SK-N-MC (cell line): ENCODE measurements at regions not wholly inside any gene's neighbourhood (a gene's known extent, or its start where the extent isn't known, plus 50 kb on each side); places are given as distances from the start of the nearest gene placed in this dataset.
"Not testable (repeated sequence)": the region's sequence is repeated elsewhere in the genome, so short reads cannot be mapped to it uniquely, and the experiment has no call there.

Source experiments
- DNase-seq: peaks from one replicate; pipeline ENCODE4 v3.0.0-alpha.2; 2011; ENCODE audit warnings: low read depth, low spot score
- H3K27ac ChIP-seq: fragments of 200-600 bp; sonication (generic); 2 replicates; pipeline ENCODE4 v1.5.1; 2016; ENCODE audit warnings: mixed run types
- H3K36me3 ChIP-seq: fragments of 200-600 bp; sonication (generic); 2 replicates; pipeline ENCODE4 v1.6.1; 2017; ENCODE audit warnings: antibody characterized with exemption, low read length, mixed read lengths; ENCODE audit not compliant: insufficient read depth
- H3K4me3 ChIP-seq: fragments of 200-600 bp; sonication (generic); 2 replicates; pipeline ENCODE4 v1.5.1; 2016
- H3K9ac ChIP-seq: fragments of 200-600 bp; sonication (generic); 2 replicates; pipeline ENCODE4 v1.8.0; 2017; ENCODE audit warnings: mixed run types, mixed read lengths; ENCODE audit not compliant: insufficient read length
- H3K9me3 ChIP-seq: fragments of 200-600 bp; sonication (generic); 2 replicates; pipeline ENCODE4 v1.6.1; 2017; ENCODE audit warnings: low read depth, mild to moderate bottlenecking, antibody characterized with exemption, low read length, moderate library complexity, mixed read lengths
- EZH2 ChIP-seq: fragments of 200-600 bp; sonication (generic); IDR thresholded peaks from one replicate; pipeline ENCODE4 v1.6.1; 2017; ENCODE audit warnings: antibody characterized with exemption
- FOXP2 ChIP-seq: optimal IDR thresholded peaks from 2 replicates; pipeline ENCODE3; 2011; ENCODE audit warnings: mild to moderate bottlenecking, moderate library complexity; ENCODE audit not compliant: insufficient read depth; ENCODE audit errors: extremely low read length, control extremely low read depth
- POLR2AphosphoS5 ChIP-seq: IDR thresholded peaks from 2 replicates; pipeline ENCODE4 v1.6.1; 2012; ENCODE audit warnings: mild to moderate bottlenecking, low read depth, low read length, borderline replicate concordance

GRCh38 chr13:79936368-79937136 is 404.4 kb downstream of the SPRY2 start:
- DNase-seq, result no peak
- Histone ChIP-seq H3K9ac (no peak overlapping the region), H3K36me3 (no peaks in the 10 kb centered on the region), H3K27ac (no peak overlapping the region), H3K9me3 (no peaks in the 10 kb centered on the region), H3K4me3 (no peak overlapping the region)
- no peak for TF ChIP-seq EZH2
- TF ChIP-seq POLR2AphosphoS5, result no peak
- no peak for TF ChIP-seq FOXP2

GRCh38 chr13:79935121-79935520 is 405.8 kb downstream of the SPRY2 start:
- Histone ChIP-seq H3K4me3 (no peak overlapping the region), H3K27ac (no peak overlapping the region)
- TF ChIP-seq POLR2AphosphoS5, result no peak
- no peak for TF ChIP-seq FOXP2
- no peak for TF ChIP-seq EZH2

GRCh38 chr13:79933389-79933788 is 407.5 kb downstream of the SPRY2 start:
- no peak overlapping the region for H3K4me3 ChIP-seq
- H3K36me3 ChIP-seq, result no peaks in the 10 kb centered on the region
- no peak overlapping the region for H3K27ac ChIP-seq
- H3K9ac ChIP-seq, result no peak overlapping the region
- TF ChIP-seq FOXP2 (no peak), EZH2 (no peak), POLR2AphosphoS5 (no peak)
- no peaks in the 10 kb centered on the region for H3K9me3 ChIP-seq
- DNase-seq, result no peak

More at GRCh38 chr13:79935121-79935520, 405.8 kb downstream of the SPRY2 start:
- no peak for DNase-seq
- H3K9me3 ChIP-seq, result no peaks in the 10 kb centered on the region
- H3K36me3 ChIP-seq, result no peaks in the 10 kb centered on the region
- no peak overlapping the region for H3K9ac ChIP-seq

GRCh38 chr13:79932556-79932955 is 408.4 kb downstream of the SPRY2 start:
- no peak overlapping the region for H3K4me3 ChIP-seq
- DNase-seq, result no peak
- TF ChIP-seq POLR2AphosphoS5 (no peak), EZH2 (no peak), FOXP2 (no peak)
- no peak overlapping the region for H3K27ac ChIP-seq
- H3K9me3 ChIP-seq, result no peaks in the 10 kb centered on the region
- no peak overlapping the region for H3K9ac ChIP-seq
- no peaks in the 10 kb centered on the region for H3K36me3 ChIP-seq

- not testable (repeated sequence) for H3K27ac ChIP-seq, H3K9ac ChIP-seq, H3K36me3 ChIP-seq, H3K9me3 ChIP-seq, DNase-seq, H3K4me3 ChIP-seq
Measured at GRCh38 chr13:79923973-79924556, 416.9 kb downstream of the SPRY2 start.

- H3K9me3 ChIP-seq, result no peaks in the 10 kb centered on the region
Measured at GRCh38 chr13:79919091-79919490, 421.8 kb downstream of the SPRY2 start.

GRCh38 chr13:79918620-79919019 is 422.3 kb downstream of the SPRY2 start:
- H3K27ac ChIP-seq, result no peak overlapping the region
- no peak for DNase-seq
- no peak overlapping the region for H3K4me3 ChIP-seq

More at GRCh38 chr13:79919091-79919490, 421.8 kb downstream of the SPRY2 start:
- Histone ChIP-seq H3K27ac (no peak overlapping the region), H3K9ac (no peak overlapping the region), H3K4me3 (no peak overlapping the region), H3K36me3 (no peaks in the 10 kb centered on the region)
- DNase-seq, result no peak
- TF ChIP-seq EZH2 (no peak), POLR2AphosphoS5 (no peak), FOXP2 (no peak)

GRCh38 chr13:79917628-79918027 is 423.3 kb downstream of the SPRY2 start:
- H3K9me3 ChIP-seq, result no peaks in the 10 kb centered on the region
- TF ChIP-seq EZH2, result no peak
- TF ChIP-seq FOXP2, result no peak
- TF ChIP-seq POLR2AphosphoS5, result no peak
- DNase-seq, result no peak

More at GRCh38 chr13:79918620-79919019, 422.3 kb downstream of the SPRY2 start:
- no peaks in the 10 kb centered on the region for H3K9me3 ChIP-seq
- TF ChIP-seq EZH2 (no peak), FOXP2 (no peak)
- no peak overlapping the region for H3K9ac ChIP-seq
- no peaks in the 10 kb centered on the region for H3K36me3 ChIP-seq

GRCh38 chr13:79915114-79915811 is 425.7 kb downstream of the SPRY2 start:
- Histone ChIP-seq H3K36me3 (no peaks in the 10 kb centered on the region), H3K9ac (no peak overlapping the region), H3K27ac (no peak overlapping the region), H3K4me3 (no peak overlapping the region), H3K9me3 (no peaks in the 10 kb centered on the region)
- TF ChIP-seq FOXP2 (no peak), POLR2AphosphoS5 (no peak), EZH2 (no peak)
- no peak for DNase-seq

More at GRCh38 chr13:79917628-79918027, 423.3 kb downstream of the SPRY2 start:
- no peak overlapping the region for H3K4me3 ChIP-seq
- no peak overlapping the region for H3K27ac ChIP-seq
- no peak overlapping the region for H3K9ac ChIP-seq
- no peaks in the 10 kb centered on the region for H3K36me3 ChIP-seq
